K562 (cell line): ENCODE measurements at regions not wholly inside any gene's neighbourhood (a gene's known extent, or its start where the extent isn't known, plus 50 kb on each side); places are given as distances from the start of the nearest gene placed in this dataset.

Experiments used
- HCFC1 ChIP-seq: IDR thresholded peaks from 2 replicates; pipeline ENCODE4 v1.6.1; 2012; ENCODE audit warnings: low read depth, low read length, improper control_type of control experiment
- IRF2 ChIP-seq: sonication (generic); formaldehyde crosslinking; IDR thresholded peaks from 2 replicates; pipeline ENCODE4 v1.8.1; 2022; ENCODE audit warnings: mild to moderate bottlenecking, missing genetic modification reagents
- TF ChIP-seq, protein P1 (sequence below): sonication (generic); formaldehyde crosslinking; IDR thresholded peaks from 2 replicates; pipeline ENCODE4 v1.8.0; 2022; ENCODE audit warnings: missing genetic modification reagents, mild to moderate bottlenecking, borderline replicate concordance

DNA sequence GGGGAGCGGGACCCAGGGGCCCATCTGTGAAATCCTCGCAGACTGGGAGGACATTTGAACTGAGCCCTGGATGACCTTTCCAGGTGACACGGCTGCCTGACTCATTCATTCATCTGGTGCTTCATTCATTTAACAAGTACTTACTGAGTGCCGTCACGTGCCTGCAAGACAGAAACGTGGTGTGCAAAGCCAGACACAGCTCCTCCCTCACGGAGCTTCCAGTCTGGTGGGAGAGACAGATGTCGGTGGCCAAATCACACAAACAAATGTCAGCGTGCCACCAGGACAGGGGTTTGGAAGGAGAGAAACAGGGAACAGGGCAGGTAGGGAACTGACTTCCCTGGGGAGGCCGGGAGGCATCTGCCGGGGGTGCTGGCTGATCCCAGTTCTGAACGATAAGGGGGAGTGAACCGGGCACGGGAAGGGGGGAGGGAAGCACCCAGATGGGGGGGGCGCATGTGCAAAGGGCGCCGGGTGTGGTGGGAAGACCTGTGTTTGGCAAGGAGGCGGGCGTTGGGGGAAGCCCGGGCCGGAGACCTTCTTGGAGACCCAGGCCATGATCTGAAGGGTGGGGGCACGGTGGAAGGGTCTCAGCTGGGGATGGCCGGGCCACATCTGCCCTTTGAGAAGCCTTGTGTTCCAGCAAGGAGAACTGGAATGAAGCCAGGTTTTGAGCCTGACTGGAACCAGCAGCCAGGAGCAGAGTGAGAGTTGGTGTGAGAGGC lies 93.6 kb upstream of the CIBAR2 start:
- no peak for TF ChIP-seq HCFC1
- TF ChIP-seq, protein P1, sequence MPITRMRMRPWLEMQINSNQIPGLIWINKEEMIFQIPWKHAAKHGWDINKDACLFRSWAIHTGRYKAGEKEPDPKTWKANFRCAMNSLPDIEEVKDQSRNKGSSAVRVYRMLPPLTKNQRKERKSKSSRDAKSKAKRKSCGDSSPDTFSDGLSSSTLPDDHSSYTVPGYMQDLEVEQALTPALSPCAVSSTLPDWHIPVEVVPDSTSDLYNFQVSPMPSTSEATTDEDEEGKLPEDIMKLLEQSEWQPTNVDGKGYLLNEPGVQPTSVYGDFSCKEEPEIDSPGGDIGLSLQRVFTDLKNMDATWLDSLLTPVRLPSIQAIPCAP (CRISPR knock-in tag), result no peak
- no peak for TF ChIP-seq IRF2 (CRISPR knock-in tag)
